DND-41 (cell line): ENCODE measurements at regions not wholly inside any gene's neighbourhood (a gene's known extent, or its start where the extent isn't known, plus 50 kb on each side); places are given as distances from the start of the nearest gene placed in this dataset.

Experiments
- ATAC-seq: fragments of 200-7000 bp; cut with Tn5 transposase; 3 replicates; pipeline ENCODE4 v1.9.1; 2021; ENCODE audit warnings: low read depth; ENCODE audit not compliant: insufficient read depth
- DNase-seq: peaks from one replicate; pipeline ENCODE4 v3.0.0-alpha.2; 2020
- H2AFZ ChIP-seq: 2 replicates; pipeline ENCODE4 v1.6.0; 2012; ENCODE audit warnings: low read depth, low read length
- H3K27ac ChIP-seq: 2 replicates; pipeline ENCODE4 v1.5.1; 2012; ENCODE audit warnings: low read length, inconsistent platforms
- H3K27me3 ChIP-seq: fragments of 200-600 bp; sonication (generic); 2 replicates; pipeline ENCODE4 v1.6.0; 2012; ENCODE audit warnings: low read length, mild to moderate bottlenecking, inconsistent platforms; ENCODE audit not compliant: insufficient read depth, poor library complexity
- H3K36me3 ChIP-seq: 2 replicates; pipeline ENCODE4 v1.5.1; 2012; ENCODE audit warnings: low read length, inconsistent platforms; ENCODE audit not compliant: insufficient read depth
- H3K4me1 ChIP-seq: 2 replicates; pipeline ENCODE4 v1.5.1; 2012; ENCODE audit warnings: mild to moderate bottlenecking, low read length; ENCODE audit not compliant: insufficient read depth
- H3K4me2 ChIP-seq: 2 replicates; pipeline ENCODE4 v1.6.0; 2012; ENCODE audit warnings: mild to moderate bottlenecking, moderate library complexity, low read length, inconsistent platforms; ENCODE audit not compliant: insufficient read depth
- H3K4me3 ChIP-seq, 2 experiments: fragments of 200-600 bp in 1 of 2; shearing (Covaris generic) in 1 of 2; 2 replicates each; pipeline ENCODE4 v1.5.1; 2012 to 2016; ENCODE audit warnings: inconsistent platforms in 2 of 2, low read length in 2 of 2, mild to moderate bottlenecking in 2 of 2, low read depth in 1 of 2, moderate library complexity in 1 of 2
- H3K79me2 ChIP-seq: 2 replicates; pipeline ENCODE4 v1.6.0; 2012; ENCODE audit warnings: low read length, inconsistent platforms; ENCODE audit not compliant: insufficient read depth
- H3K9ac ChIP-seq: 2 replicates; pipeline ENCODE4 v1.6.0; 2012; ENCODE audit warnings: low read depth, mild to moderate bottlenecking, inconsistent platforms, low read length, moderate library complexity
- H3K9me3 ChIP-seq: 2 replicates; pipeline ENCODE4 v1.5.1; 2012; ENCODE audit warnings: low read length, moderate library complexity, mild to moderate bottlenecking, inconsistent platforms; ENCODE audit not compliant: insufficient read depth, severe bottlenecking
- H4K20me1 ChIP-seq: 2 replicates; pipeline ENCODE4 v1.6.0; 2012; ENCODE audit warnings: low read length; ENCODE audit not compliant: insufficient read depth
- EZH2 ChIP-seq: IDR thresholded peaks from 3 replicates; pipeline ENCODE4 v1.6.1; 2012; ENCODE audit warnings: borderline replicate concordance, low read depth, mild to moderate bottlenecking, moderate library complexity, low read length, inconsistent platforms; ENCODE audit not compliant: severe bottlenecking
- TF ChIP-seq, protein P1 (sequence below): IDR thresholded peaks from 2 replicates; pipeline ENCODE4 v1.5.1; 2012; ENCODE audit warnings: borderline replicate concordance, low read length, moderate library complexity, mild to moderate bottlenecking; ENCODE audit not compliant: poor library complexity, severe bottlenecking; ENCODE audit errors: extremely low read depth

DNA sequence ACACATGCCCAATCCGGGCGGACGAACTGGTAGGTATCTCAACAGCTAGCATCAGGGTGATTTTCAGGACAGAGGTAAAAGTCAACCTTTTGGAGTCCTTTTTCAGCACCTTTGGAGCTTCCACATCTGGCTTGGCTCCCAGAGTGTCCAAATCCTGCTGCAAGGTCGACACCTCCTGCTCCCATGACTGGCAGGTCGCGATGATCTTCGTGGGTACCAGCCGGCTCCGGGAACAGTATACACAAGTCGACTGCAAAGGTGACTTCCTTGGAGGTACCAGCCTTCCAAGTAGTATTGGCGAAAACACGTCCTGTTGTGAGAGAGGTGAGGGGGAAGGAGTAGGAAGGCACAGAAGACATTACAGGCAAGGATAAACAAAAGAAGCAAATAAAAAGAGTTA is 672.7 kb downstream of the TMEM121 start:
- no peak for ATAC-seq
- H3K27ac ChIP-seq, result peak overlapping the region; percentile 100

GRCh38 chr14:106200541-106201315 is 674.3 kb downstream of the TMEM121 start:
- DNase-seq, result peak; percentile 92
- H3K9me3 ChIP-seq, result no peaks in the 10 kb centered on the region
- H2AFZ ChIP-seq, result peak overlapping the region; percentile 2; the same call in 1 of the 2 replicates
- no peaks in the 10 kb centered on the region for H3K27me3 ChIP-seq
- peak overlapping the region; percentile 79 for H3K9ac ChIP-seq
- ATAC-seq, result peak; percentile 70
- H3K4me2 ChIP-seq, result peak overlapping the region; percentile 72
- peak overlapping the region; percentile 54 to 65 for H3K4me3 ChIP-seq
- TF ChIP-seq EZH2, result no peak
- TF ChIP-seq, protein P1, sequence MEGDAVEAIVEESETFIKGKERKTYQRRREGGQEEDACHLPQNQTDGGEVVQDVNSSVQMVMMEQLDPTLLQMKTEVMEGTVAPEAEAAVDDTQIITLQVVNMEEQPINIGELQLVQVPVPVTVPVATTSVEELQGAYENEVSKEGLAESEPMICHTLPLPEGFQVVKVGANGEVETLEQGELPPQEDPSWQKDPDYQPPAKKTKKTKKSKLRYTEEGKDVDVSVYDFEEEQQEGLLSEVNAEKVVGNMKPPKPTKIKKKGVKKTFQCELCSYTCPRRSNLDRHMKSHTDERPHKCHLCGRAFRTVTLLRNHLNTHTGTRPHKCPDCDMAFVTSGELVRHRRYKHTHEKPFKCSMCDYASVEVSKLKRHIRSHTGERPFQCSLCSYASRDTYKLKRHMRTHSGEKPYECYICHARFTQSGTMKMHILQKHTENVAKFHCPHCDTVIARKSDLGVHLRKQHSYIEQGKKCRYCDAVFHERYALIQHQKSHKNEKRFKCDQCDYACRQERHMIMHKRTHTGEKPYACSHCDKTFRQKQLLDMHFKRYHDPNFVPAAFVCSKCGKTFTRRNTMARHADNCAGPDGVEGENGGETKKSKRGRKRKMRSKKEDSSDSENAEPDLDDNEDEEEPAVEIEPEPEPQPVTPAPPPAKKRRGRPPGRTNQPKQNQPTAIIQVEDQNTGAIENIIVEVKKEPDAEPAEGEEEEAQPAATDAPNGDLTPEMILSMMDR, result peak; percentile 39
- H3K79me2 ChIP-seq, result peaks cover 89% of the 10 kb centered on the region
- no peaks in the 10 kb centered on the region for H4K20me1 ChIP-seq
- peaks cover 69% of the 10 kb centered on the region for H3K36me3 ChIP-seq
- peaks cover 69% of the 10 kb centered on the region for H3K4me1 ChIP-seq
- H3K27ac ChIP-seq, result peak overlapping the region; percentile 100

More for the DNA sequence above, 672.7 kb downstream of the TMEM121 start:
- Histone ChIP-seq H3K4me2 (peak overlapping the region; percentile 72), H3K4me1 (peaks cover 71% of the 10 kb centered on the region), H4K20me1 (no peaks in the 10 kb centered on the region), H3K79me2 (peaks cover 76% of the 10 kb centered on the region), H3K27me3 (no peaks in the 10 kb centered on the region), H3K36me3 (peaks cover 55% of the 10 kb centered on the region), H3K4me3 (peak overlapping the region; percentile 54 to 65), H3K9ac (peak overlapping the region; percentile 79), H3K9me3 (no peaks in the 10 kb centered on the region), H2AFZ (no peak overlapping the region)
- DNase-seq, result peak; percentile 63
- no peak for TF ChIP-seq EZH2
- TF ChIP-seq, protein P1, result no peak

DNA sequence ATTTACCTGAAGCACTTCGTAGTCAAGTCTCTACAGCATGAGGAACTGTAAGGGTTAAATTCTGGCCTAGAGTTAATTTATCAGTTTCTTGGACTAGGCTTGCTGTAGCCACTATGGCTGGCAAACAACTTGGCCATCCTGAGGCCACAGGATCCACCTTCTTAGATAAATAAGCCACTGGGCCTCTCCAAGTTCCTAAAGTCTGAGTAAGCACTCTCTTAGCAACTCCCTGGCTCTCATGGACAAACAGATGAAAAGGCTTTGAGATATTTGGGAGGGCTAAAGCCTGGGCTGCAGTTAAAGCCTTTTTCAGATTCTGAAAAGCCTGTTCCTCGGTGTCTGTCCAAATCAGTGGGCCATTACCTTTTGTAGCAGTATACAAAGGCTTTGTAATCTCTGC is 675.0 kb downstream of the TMEM121 start:
- ATAC-seq (no peak), DNase-seq (no peak)
- no peaks in the 10 kb centered on the region for H3K27me3 ChIP-seq
- H3K9me3 ChIP-seq, result no peaks in the 10 kb centered on the region
- H3K9ac ChIP-seq, result peak overlapping the region; percentile 79
- peaks cover 64% of the 10 kb centered on the region for H3K4me1 ChIP-seq
- H4K20me1 ChIP-seq, result no peaks in the 10 kb centered on the region
- no peak overlapping the region for H2AFZ ChIP-seq
- peak overlapping the region in 1 of 2 experiments; percentile 65; a peak in 3 of 4 replicates for H3K4me3 ChIP-seq
- peak overlapping the region; percentile 100 for H3K27ac ChIP-seq
- TF ChIP-seq, protein P1, result no peak
- TF ChIP-seq EZH2, result no peak
- H3K79me2 ChIP-seq, result peaks cover 89% of the 10 kb centered on the region
- H3K4me2 ChIP-seq, result peak overlapping the region; percentile 72
- peaks cover 74% of the 10 kb centered on the region for H3K36me3 ChIP-seq
